ENCODE measurements at regions not wholly inside any gene's neighbourhood (a gene's known extent, or its start where the extent isn't known, plus 50 kb on each side); places are given as distances from the start of the nearest gene placed in this dataset.

- Histone ChIP-seq H4K20me1 (ENCODE audit: insufficient read depth) (no peaks in the 10 kb centered on the region), H3K4me2 (ENCODE audit: low read length) (no peak overlapping the region), H3K36me3 (ENCODE audit: control insufficient read depth in 1 of 2, insufficient read depth in 2 of 2, low read length in 2 of 2) (no peaks in the 10 kb centered on the region), H3K9me2 (ENCODE audit: insufficient read depth) (no peaks in the 10 kb centered on the region), H3K27me3 (ENCODE audit: insufficient read depth, low read length) (peaks cover 10% of the 10 kb centered on the region), H3K4me1 (ENCODE audit: control insufficient read depth in 1 of 2, insufficient read depth in 2 of 2, low read length in 2 of 2) (no peaks in the 10 kb centered on the region), H3K79me2 (ENCODE audit: insufficient read depth, low read length) (no peaks in the 10 kb centered on the region), H3K9ac (ENCODE audit: low read length) (no peak overlapping the region), H3K27ac (ENCODE audit: low read depth, low read length) (no peak overlapping the region), H3K4me3 (replicated peaks in 1 of 2; ENCODE audit: low read depth in 1 of 2, low read length in 2 of 2) (no peak overlapping the region), H2AFZ (ENCODE audit: low read depth, low read length, poor library complexity, severe bottlenecking) (no peak overlapping the region), H3K9me3 (ENCODE audit: control insufficient read depth in 1 of 2, insufficient read depth in 1 of 2, low read depth in 1 of 2, low read length in 2 of 2) (no peaks in the 10 kb centered on the region)
- ATAC-seq (no peak), DNase-seq (ENCODE audit: low read depth, low spot score) (no peak)
- TF ChIP-seq ZNF274 (IDR thresholded peaks at IDR 0.05; ENCODE audit: low read depth, low read length): no peak
- no peak for TF ChIP-seq FOSL1 (IDR thresholded peaks at IDR 0.05; ENCODE audit: low read depth)
- no peak for TF ChIP-seq TCF7L2 (IDR thresholded peaks at IDR 0.05; ENCODE audit: borderline replicate concordance, extremely low read depth, insufficient read depth, insufficient read length)
- no peak for TF ChIP-seq CBX3 (IDR thresholded peaks at IDR 0.05; ENCODE audit: low read depth)
- no peak for TF ChIP-seq ATF3 (IDR thresholded peaks at IDR 0.05)
- TF ChIP-seq SP1 (IDR thresholded peaks at IDR 0.05; ENCODE audit: low read depth): no peak
- TF ChIP-seq SIN3A (IDR thresholded peaks at IDR 0.05; ENCODE audit: low read depth): no peak
- no peak for TF ChIP-seq POLR2AphosphoS5 (IDR thresholded peaks at IDR 0.05; ENCODE audit: low read depth, low read length)
- TF ChIP-seq CTCF (IDR thresholded peaks at IDR 0.05 in 2 of 3, conservative IDR thresholded peaks at IDR 0.05 in 1 of 3; ENCODE audit: borderline replicate concordance in 1 of 3, insufficient read depth in 1 of 3, low read depth in 2 of 3, low read length in 2 of 3): no peak
- no peak for TF ChIP-seq ELF1 (IDR thresholded peaks at IDR 0.05; ENCODE audit: borderline replicate concordance, low read depth)
- CTCF ChIA-PET: no interaction called here
- RAD21 ChIA-PET (ENCODE audit: low non-redundant PET in 1 of 2, low total read pairs in 2 of 2, uncharacterized antibody in 2 of 2, unreplicated experiment in 2 of 2): no interaction called here
- BruUV-seq (replicated peaks): no TSS peak
- intact Hi-C loops (cut with micrococcal nuclease): no loop called here
- POLR2A ChIA-PET: no interaction called here
Observed at GRCh38 chr4:181659876-181660275, 583.3 kb upstream of the TENM3 start.

All from HCT116 (cell line).